T-helper 9 cell (primary cell): ENCODE measurements at regions not wholly inside any gene's neighbourhood (a gene's known extent, or its start where the extent isn't known, plus 50 kb on each side); places are given as distances from the start of the nearest gene placed in this dataset.

Experiments
- DNase-seq: peaks from one replicate; pipeline ENCODE4 v3.0.0-alpha.2; 2020

DNA sequence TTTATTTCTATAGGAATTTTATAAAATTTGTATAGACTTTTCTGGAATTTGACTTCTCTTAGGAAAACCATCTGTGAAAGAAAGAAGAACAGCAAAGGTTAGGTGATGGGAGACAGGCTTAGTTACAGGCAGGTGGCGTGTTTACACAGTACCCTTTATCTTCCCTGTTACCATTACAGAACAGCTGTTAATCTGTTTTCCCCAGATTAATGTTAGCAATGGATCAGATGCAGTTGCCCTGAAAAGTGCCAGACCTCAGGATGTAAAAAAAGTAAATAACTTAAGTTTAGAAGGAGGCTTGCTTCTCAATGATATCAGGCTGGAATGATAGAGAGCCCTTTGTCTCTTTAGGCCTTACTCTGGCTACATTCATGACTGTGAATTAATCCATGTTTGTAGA is 1186.5 kb upstream of the TENM4 start:
- DNase-seq, result no peak

DNA sequence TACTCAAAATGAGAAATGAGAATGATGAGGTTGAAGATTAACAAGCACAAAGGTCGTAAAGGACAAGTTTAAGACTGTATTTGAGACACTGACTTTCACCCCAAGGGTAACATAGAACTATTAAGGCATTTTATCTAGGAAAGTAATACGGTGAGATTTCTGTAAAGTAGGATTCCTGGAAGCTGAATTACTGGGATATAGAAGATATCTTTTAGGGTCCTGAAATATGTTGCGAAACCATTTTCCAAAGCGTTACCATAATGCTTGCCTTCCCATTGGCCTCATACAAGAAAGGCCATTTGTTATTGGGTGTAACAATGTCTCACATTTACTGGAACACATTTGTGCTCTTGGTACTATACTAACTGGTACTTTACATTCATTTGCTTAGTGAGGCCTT is 1185.9 kb upstream of the TENM4 start:
- DNase-seq, result no peak

DNA sequence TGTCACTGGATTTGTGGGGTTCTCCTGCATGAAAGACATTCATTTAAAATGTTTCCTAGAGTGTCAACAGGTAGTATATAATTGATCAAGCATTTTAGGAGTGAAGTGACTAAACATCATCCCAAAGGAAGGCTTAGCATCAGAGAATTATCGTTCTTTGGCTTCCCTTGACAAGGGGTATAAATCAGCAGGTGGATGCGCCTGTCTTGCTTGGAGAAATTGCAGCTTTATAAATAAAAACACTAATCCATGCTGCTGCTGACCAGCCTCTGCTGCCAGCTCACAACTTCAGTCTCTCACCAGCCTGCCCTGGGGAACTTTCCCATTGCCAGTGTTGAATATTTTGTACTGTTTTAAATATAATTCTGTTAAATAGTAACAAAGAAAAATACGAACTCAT is 1184.7 kb upstream of the TENM4 start:
- no peak for DNase-seq

DNA sequence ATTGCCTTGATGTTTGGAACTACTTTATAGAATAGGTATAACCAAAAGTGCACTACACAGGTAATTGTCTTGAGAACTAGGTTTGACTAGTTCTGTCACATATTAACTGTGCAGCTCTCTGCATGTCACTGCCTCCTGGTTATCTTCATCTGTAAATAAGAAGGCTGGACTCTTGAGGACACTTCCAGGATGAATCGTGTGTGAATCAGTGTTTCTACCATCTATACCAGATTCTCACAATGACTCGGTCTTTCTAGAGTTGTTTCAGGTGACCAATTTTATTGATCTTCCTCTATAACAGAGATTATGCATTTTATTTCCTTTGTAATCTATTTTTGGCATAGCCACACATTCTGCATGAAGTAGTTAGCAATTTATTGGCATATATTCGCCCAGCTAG is 1181.0 kb upstream of the TENM4 start:
- no peak for DNase-seq

DNA sequence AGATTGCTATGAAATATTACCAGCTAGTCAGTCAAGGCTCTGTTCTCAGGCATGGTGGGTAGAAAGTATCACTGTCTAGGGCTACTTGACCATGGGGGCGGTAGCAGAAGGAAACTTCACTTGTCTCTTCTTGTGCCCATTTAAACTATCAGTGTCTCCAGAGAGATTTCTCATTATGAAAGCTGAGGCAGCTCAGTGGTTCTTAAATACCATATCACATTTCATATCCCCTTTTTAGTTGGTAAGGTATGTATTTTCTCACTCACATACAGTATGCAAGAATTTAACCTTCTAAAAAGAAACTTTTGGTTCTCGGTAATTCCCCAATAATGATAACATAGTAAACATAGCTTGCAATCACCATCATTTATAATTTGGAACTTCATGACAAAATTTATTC is 1180.0 kb upstream of the TENM4 start:
- no peak for DNase-seq

DNA sequence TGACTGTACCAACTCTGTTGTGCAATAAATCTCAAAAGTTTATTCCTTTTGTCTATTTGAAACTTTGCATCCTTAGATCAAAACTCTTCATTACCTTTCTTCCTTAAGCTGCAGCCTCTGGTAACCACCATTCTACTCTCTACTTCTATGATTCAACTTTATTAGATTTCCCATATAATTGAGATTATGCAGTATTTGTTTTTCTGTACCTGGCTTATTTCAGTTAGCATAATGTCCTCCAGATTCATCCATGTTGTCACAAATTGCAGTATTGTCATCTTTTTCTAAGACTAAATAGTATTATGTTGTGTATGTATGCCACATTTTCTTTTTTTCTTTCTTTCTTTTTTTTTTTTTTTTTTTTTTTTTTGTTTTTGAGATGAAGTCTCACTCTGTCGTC is 1176.3 kb upstream of the TENM4 start:
- no peak for DNase-seq

DNA sequence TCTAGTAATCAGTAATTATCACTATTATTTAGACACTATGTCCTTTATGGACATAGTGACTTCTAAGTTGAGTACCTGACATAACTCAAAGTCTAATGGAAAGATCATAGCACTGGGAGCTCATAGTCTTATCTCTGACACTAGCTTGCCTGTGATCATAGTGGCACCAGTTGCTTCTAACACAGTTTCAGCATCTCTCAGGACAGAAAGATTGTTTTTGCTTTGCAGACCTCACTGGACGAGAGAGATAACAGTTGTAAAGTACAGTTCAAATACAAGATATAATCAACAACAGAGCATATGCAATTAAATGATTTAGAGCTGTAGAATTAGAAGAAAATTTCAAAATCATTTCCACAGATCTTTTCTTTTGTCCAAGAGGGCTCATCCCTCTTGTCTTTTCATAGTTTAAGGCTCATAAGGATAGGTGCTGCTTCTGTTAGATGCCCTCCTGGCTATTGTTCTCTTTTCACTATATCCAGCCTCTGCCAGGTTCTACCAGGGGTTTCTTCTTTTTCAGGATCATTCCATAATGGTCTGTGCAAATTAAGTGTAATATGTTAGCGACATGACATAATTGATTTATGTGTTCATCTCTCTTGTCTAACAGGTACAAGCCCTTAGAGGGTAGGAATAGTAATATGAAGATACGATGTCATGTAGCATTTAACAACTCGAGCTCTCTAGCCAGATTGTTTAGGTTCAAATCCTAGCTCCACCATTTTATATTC is 1175.4 kb upstream of the TENM4 start:
- DNase-seq, result no peak

DNA sequence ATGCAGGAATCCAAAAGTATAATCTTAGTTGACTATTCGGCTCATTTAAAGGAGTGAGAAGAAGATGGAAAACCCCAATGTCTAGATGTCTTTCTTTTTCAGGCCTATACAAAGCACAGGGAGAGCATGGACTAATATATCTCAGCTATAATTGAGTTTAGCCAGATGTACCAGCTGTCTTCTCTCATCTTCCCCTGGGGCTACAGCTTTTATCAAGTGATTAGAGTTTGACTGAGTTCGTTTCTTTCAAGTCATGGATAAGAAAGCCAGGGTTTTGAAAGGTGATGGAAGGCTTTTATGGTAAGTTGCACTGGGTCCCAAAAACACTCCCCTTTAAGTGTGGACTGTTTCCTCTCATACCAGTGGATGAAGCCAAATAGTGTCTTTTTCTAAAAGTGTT is 1172.8 kb upstream of the TENM4 start:
- no peak for DNase-seq

DNA sequence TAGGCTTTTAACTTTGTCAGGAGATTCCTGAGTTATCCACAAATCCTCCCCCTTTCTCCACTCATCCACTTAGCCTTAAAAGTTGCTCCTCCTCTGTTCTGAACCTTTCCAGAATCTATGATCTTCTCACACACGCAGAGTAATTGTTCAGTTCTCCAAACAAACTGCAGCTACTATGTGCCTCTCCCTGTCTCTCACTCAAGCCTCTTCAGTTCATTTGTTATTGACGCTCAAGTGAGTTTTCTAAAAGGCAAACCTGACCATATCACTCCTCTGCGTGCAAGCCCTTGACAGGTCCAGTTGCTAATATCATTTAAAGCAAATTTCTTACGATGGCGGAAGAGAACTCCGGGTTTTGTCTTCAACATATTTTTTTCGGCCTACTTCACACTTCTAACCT is 1169.7 kb upstream of the TENM4 start:
- no peak for DNase-seq

DNA sequence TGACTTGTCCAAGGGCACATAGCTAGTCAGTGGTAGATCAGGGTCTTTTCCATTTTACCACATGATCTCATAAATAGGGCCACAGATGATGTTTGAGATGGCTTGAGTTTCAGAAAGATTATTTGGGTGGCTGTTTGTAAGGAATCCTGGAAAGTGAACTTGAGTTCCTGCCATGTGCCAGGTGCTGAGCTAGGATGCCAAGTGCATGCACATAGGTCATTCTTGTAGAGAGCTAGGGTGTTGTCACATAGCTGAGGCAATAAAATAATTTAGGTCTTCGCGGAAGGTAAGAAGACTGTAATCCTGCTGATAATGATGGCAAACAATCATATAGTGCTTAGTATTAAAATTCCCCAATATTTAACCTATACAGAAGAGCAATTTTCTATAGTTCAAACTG is 1162.6 kb upstream of the TENM4 start:
- no peak for DNase-seq

DNA sequence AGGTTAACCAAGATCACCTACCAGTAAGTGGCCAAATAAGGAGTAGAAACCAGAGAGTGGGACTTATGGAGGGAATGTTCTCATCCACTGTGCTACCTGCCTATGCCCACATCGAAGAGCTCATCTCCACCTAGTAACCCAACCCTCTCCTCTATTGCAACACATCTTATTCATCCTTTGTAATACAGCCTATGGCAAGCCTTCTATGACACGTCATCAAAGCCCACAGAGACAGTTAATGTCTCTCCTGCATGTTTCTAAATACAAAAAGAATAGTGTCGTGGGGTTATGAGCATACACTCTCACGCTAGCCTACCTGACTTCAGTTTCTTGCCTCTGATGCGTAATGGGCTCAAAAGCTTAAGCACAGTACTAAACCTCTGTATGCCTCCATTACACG is 1158.1 kb upstream of the TENM4 start:
- DNase-seq, result no peak

DNA sequence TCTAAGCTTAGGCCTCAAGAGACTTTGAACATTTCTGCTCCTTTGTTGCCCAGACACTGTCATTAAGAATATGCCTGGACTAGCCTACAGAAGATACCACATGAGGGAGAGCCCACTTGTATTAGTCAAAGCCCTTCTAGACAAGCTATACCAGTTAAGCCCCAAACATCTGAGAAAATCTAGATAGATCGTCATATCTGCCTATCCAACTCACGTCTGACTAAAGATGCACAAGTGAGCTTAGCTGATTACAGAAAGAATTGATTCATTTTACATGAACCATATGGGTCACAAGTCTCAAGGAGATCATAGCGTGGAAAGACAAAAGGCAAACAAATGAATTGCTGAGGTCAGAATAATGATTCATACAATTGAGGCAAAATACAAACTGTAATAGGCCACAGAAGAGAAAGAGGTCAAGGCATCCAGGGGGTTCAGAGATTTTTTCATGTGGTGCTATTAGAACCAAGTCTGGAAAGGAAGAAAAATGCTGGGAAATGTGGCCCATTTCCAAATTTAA is 1155.5 kb upstream of the TENM4 start:
- DNase-seq, result no peak

DNA sequence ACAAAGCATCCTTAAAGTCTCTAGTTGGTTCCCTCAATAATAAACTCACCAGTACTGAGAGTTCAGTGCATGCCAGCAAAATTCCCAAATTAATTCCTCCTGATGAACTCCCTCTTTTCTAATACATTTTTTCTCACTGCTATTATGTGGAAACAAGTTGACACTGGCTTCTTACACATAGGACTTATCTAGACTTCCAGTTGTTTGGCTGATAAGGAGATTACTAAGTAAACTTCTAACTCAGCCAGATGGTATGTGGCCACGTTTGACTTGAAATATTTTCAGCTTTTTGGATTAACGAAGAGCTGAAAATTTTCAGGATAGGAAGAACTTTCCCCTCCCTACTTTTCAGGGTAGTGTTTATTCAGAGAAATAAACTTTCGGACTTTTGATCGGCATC is 1154.2 kb upstream of the TENM4 start:
- DNase-seq, result no peak

DNA sequence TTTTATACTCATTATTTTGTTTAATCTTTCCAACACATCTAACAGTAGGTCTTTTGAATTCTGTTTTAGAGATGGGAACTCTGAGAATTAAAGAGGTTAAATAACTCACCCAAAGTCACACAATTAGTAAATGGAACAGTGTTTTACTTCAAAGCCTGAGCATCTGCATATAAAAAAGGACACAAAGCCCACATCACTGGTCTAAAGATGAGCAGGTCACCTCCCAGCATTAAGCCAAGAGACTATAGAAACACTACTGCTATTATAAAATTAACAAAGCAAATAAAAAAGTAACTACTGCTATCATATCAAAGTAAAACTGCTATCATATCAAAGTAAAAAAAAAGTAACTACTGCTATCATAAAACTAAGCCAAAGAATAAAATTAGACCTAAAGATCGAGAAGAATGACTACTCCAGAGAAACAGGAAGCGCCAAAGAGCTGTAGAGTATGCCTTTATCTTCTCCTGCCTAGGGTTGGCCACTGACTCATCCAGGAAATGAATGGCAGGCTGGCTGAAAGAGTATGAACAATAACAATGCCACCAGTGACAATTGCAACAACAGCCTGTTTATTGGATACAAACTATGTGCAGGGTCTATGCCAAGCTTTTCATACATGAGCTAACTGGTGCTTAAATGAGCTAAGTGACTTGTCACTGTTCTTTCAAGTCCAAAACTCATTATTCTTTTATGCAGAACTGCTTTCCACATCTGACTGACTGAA is 1153.0 kb upstream of the TENM4 start:
- no peak for DNase-seq

DNA sequence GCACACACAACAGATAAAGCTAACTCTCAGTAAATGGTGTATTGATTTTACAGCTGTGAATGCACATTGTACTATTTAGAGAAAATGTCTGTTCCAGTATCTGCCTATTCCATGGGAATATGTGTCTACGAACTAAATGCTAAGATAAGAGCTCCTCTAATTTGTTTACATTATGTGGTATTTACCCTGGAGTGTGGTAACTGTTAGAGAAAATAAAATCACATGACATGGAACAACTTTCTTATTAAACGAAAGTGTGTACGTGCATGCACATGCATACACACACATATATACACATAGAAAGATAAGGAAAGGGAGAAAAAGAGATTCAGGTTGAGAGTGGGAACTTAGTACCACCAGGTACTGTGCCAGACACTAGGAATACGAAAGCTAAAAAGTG is 1151.7 kb upstream of the TENM4 start:
- DNase-seq, result no peak

DNA sequence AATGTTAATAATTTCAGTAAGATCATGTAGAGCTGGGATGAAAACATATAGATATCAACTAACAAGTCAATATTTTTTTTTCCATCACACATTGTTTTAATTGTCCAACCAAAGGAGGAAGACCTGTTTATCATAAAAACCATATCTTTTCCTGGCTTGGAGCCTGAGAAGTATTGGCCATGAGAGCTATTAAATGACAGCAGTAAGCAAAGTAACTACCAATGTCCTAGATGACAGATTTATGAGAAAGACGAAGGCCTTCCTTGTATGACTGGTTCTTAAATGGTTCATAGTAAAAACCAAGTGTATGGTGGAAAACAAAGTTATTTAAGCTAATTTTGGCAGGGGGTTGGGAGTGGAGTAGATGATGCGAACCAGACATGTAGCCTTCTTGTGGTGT is 1147.1 kb upstream of the TENM4 start:
- DNase-seq, result no peak

DNA sequence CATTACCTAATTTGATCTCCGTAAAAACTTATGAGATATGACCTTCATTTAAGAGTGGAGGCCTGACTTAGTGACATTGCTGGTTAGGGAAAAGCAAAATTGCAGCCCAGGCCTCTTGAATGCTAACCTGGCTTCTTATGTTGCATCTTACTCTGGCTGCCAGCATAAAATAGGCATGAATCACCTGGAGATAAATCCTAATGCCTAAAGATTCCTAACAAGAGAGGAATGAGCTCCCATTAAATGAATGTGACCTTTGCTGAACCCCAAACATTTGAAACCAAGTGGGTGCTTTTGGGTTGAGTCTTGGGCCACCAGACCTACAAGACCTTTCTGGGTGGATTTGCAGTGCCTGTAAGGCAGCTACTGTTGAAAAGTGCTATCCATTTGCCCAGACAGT is 1145.6 kb upstream of the TENM4 start:
- DNase-seq, result no peak

DNA sequence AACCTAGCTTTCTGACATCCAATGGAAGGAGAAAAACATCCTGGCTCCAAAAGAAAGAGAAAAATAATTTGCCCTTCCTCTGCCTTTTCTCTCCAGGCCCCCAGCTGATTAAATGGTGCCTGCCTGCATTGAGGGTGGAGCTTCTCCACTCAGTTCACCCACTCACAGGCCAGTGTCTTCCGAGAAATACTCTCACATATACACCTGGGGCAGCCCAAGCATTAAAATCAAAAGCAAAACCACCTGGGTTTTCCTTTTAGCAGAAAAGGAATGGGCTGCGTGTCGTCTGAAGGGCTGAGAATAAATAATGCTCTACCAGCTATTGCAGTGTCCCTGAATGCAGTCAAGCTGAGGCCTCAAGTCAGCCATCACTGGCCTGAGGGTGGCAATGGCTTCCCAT is 1143.8 kb upstream of the TENM4 start:
- no peak for DNase-seq

DNA sequence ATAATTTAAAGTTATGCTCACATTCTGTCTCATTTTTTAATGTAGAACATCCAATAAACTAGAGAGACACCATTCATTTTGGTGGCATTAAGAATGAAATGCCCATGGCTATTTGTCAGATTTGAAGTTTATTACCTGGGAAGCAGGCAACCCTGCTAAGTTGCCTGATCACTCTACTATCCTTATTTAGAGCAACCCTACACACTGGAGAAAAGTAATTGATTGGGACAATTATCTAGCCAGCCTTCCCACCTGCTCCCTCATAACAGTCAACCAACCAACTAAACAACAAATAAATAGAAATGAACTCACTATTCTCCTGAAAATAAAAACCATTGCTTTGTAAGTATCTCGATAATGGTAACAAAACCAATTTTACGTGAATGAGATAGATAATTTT is 1129.0 kb upstream of the TENM4 start:
- DNase-seq, result no peak

DNA sequence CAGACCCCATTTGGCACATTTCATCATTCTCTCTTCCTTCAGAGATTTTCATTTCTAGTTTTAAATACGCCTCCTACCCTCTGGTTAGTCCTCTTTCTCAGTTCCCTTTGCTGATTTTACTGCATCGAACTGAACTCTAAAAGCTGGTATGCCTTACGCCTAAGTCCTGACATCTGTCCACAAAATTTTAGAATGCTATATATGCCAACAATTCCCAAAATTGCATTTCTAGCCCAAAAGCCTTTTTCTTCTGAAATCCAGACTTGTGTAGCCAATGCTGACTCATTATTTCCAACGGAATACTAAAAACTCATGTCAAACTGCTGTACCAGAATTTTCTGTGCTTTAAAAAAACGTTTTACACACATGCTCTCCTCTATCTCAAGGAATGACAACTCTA is 1124.4 kb upstream of the TENM4 start:
- no peak for DNase-seq

DNA sequence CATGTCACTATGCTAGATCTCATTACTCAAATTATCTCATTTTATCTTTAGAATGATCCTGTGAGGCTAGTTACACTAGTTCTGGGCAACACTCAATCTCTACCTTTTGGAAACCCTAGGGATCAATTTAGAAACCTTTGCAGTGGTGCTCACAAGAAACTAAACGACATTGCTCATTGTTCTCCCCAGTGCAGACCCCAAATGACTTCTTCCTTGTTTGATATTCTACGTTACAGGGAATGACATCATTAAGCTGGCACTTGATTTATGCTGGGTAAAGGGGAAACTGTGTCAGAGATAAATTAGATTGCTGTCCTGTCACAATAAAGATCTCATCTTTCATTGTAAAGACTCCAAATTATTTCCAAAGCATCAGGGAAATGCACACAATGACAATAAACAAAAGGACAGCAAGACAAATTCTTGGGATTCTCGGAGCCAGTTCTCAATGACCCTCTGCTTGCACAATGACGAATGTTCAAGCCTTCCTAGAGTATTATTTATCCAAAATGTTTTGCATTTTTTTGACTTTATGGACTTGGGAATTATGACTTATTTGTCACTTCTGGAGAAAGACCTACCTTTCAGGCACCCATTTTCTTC is 1121.8 kb upstream of the TENM4 start:
- no peak for DNase-seq

DNA sequence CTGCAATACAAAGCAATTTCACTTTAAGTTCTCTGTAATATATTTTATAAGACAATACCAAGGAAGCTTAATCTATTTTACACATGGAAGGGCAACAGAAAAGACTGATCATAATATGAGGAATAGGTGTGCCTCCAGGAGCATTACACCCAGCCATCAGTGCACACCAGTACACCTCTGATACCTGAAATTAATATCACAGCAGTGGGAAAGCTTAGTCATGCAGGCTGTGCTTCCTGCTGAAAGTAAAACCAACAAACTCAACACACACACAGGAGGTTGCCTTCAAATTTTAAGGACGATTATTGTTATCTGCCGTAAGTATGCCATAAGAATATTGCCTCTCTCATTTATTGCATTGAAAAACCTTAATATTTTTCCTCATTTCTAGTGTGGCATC is 1119.1 kb upstream of the TENM4 start:
- no peak for DNase-seq

DNA sequence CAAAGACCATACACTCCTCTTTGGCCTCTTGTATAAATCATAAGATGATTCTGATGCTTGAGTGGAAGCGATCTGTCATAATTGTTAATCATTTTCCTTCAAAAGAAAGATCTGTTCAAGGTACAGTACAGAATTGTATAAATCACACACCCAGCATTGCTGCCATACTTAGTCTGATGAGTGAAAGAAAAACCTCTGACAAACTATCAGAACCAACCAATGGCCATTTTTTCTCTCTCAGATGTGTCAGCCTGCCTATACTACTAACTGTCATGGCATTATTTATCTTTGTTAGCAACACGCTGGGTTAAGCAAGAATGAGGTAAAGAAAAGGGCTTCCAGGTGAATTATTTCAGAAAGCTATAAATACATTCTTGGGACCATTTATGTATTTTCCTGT is 1112.7 kb upstream of the TENM4 start:
- DNase-seq, result no peak

DNA sequence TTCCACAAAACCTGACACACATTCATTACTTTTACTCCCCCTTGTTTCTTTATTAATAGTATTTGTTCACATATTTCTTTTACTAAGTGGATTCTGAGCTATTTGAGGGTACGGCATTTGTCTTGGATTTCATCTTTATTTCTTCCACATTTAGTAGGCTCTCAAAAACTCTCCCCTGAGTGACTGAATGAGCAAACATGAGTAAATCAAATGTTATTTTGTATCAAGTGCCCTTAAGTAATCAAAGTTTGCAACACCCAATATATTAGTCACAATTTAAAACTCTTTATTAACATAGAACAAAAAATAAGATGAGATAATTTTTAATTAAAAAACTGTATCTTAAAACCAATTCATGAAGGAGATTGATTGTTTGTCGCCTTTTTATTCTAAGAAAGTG is 1101.9 kb upstream of the TENM4 start:
- DNase-seq, result no peak
